GM12878 (cell line): ENCODE measurements at regions not wholly inside any gene's neighbourhood (a gene's known extent, or its start where the extent isn't known, plus 50 kb on each side); places are given as distances from the start of the nearest gene placed in this dataset.

Source experiments
- CTCF ChIP-seq, 3 experiments: IDR thresholded peaks in 2 of 3; conservative IDR thresholded peaks in 1 of 3; 2 replicates each; pipeline ENCODE4 v1.5.1; 2011; ENCODE audit warnings: low read depth in 3 of 3, low read length in 3 of 3, mild to moderate bottlenecking in 3 of 3, control low read depth in 2 of 3, moderate library complexity in 2 of 3, inconsistent platforms in 1 of 3, mixed read lengths in 1 of 3; ENCODE audit not compliant: control insufficient read depth in 2 of 3, insufficient read depth in 1 of 3; ENCODE audit errors: extremely low read depth in 1 of 3
- FOS ChIP-seq: IDR thresholded peaks from 3 replicates; pipeline ENCODE4 v1.6.1; 2011; ENCODE audit warnings: borderline replicate concordance; ENCODE audit not compliant: insufficient read length; ENCODE audit errors: extremely low read depth
- POLR2AphosphoS2 ChIP-seq: IDR thresholded peaks from 2 replicates; pipeline ENCODE4 v1.6.1; 2011; ENCODE audit warnings: low read depth, mild to moderate bottlenecking, low read length, improper control_type of control experiment, moderate library complexity
- POLR2AphosphoS5 ChIP-seq: IDR thresholded peaks from 2 replicates; pipeline ENCODE4 v1.6.1; 2011; ENCODE audit warnings: mild to moderate bottlenecking, low read length, inconsistent platforms
- REST ChIP-seq: IDR thresholded peaks from 2 replicates; pipeline ENCODE4 v1.6.1; 2012; ENCODE audit warnings: mild to moderate bottlenecking, low read depth, low read length
- SIX5 ChIP-seq: IDR thresholded peaks from 2 replicates; pipeline ENCODE4 v1.6.1; 2011; ENCODE audit warnings: mild to moderate bottlenecking, low read depth, low read length, moderate library complexity; ENCODE audit not compliant: severe bottlenecking
- ZBTB33 ChIP-seq: fragments of 450-650 bp; IDR thresholded peaks from 2 replicates; pipeline ENCODE4 v1.6.1; 2017; ENCODE audit warnings: mild to moderate bottlenecking
- ZNF24 ChIP-seq: fragments of 450-650 bp; IDR thresholded peaks from 2 replicates; pipeline ENCODE4 v1.6.1; 2017; ENCODE audit warnings: antibody characterized with exemption, mild to moderate bottlenecking

GRCh38 chr1:188871164-188871563 lies 1606.5 kb downstream of the BRINP3 start:
- TF ChIP-seq POLR2AphosphoS5, result no peak
- no peak for TF ChIP-seq REST
- no peak for TF ChIP-seq FOS
- no peak for TF ChIP-seq ZBTB33
- TF ChIP-seq SIX5, result no peak
- no peak for TF ChIP-seq CTCF (IDR thresholded peaks at IDR 0.05 in 2 of 3, conservative IDR thresholded peaks at IDR 0.05 in 1 of 3; ENCODE audit: control insufficient read depth in 2 of 3, extremely low read depth in 1 of 3, insufficient read depth in 1 of 3, low read depth in 3 of 3, low read length in 3 of 3)
- TF ChIP-seq ZNF24, result no peak
- TF ChIP-seq POLR2AphosphoS2, result no peak
